ENCODE measurements at regions not wholly inside any gene's neighbourhood (a gene's known extent, or its start where the extent isn't known, plus 50 kb on each side); places are given as distances from the start of the nearest gene placed in this dataset.

DNA sequence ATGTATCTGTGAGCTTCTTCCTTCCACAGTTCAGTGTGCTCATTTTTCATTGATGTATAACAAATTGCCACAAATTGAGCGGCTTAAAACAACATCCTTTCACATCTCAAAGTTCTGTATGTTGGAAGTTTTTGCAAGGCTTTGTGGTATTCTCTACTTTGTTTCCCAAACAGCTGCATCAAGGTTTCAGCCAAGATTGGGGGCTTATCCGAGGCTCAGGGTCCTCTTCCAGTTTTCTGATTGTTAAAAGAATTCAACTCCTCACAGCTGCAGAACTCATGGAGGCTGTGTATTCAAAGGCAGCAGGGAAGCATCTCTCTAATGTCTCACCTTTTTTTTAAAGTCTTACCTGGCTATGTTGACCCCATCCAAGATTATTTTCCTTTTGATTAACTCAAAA lies 1369.8 kb downstream of the PCDH9 start:
- no peak overlapping the region for H3K23ac ChIP-seq (ENCODE audit: low read length)
- no CpG with 5 or more reads among the region's 2 CpGs for WGBS (ENCODE audit: extremely low coverage, insufficient coverage, insufficient read length)

DNA sequence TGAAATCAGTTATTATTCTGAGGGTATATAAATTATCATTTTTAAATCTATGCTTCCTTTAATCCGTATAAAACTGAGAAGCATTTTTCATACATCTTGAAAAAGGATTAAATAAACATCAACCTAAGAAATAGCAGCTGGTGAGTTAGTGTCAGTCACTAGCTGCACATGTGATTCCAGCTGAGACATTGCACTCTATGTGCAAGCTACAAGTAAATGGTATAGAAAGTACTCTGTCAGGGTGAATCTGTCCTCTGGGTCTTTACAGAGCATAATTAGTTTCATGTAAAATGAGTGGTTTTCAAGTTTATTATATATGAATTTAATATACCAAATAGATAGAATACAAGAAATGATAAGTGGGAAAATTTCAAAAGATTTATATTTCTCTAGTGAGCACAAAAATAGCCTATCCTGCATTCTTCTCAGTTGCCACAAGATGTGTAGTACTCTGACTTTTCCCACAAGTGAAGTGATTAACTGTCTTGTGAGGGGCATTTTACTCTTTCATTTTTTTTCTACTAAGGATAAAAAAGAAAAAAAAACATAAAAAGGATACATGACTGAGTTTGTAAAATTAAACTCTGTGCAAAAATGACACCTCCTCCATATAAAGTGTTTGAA lies 1372.1 kb downstream of the PCDH9 start:
- H3K9me3 ChIP-seq (ENCODE audit: insufficient read depth, low read depth, low read length) = no peaks in the 10 kb centered on the region
- no peak overlapping the region for H4K91ac ChIP-seq (ENCODE audit: low read depth, low read length)
- H3K4me1 ChIP-seq (ENCODE audit: control insufficient read depth in 1 of 2, insufficient read depth in 2 of 2, low read length in 2 of 2) = no peaks in the 10 kb centered on the region
- no peak overlapping the region for H3K9ac ChIP-seq (ENCODE audit: low read length)
- no peak overlapping the region for H2AFZ ChIP-seq (ENCODE audit: insufficient read depth, low read length, poor library complexity)
- no peak for DNase-seq
- no peak overlapping the region for H4K8ac ChIP-seq (ENCODE audit: low read depth, low read length)
- H3K4me2 ChIP-seq (ENCODE audit: low read length) = no peak overlapping the region
- H3K14ac ChIP-seq (ENCODE audit: low read length) = no peak overlapping the region
- H4K12ac ChIP-seq (ENCODE audit: low read depth, low read length) = no peak overlapping the region
- no peaks in the 10 kb centered on the region for H3K27me3 ChIP-seq (ENCODE audit: insufficient read depth, low read length)
- H3K79me2 ChIP-seq (ENCODE audit: control insufficient read depth, insufficient read depth, low read length, poor library complexity) = no peaks in the 10 kb centered on the region
- H3K27ac ChIP-seq (ENCODE audit: low read depth, low read length) = no peak overlapping the region
- H3K18ac ChIP-seq (ENCODE audit: low read length) = no peak overlapping the region
- no peak overlapping the region for H2BK5ac ChIP-seq (ENCODE audit: low read depth, low read length, poor library complexity)
- WGBS (ENCODE audit: extremely low coverage, insufficient coverage, insufficient read length) = no CpG with 5 or more reads among the region's 1 CpG
- H3K4me3 ChIP-seq (ENCODE audit: low read depth, low read length) = no peak overlapping the region
- H3K79me1 ChIP-seq (ENCODE audit: low read length) = no peaks in the 10 kb centered on the region
- no peak overlapping the region for H2BK120ac ChIP-seq (ENCODE audit: insufficient read depth, low read length, poor library complexity)
- H3K36me3 ChIP-seq (ENCODE audit: control insufficient read depth in 1 of 2, insufficient read depth in 2 of 2, low read length in 2 of 2) = no peaks in the 10 kb centered on the region
- no peak overlapping the region for H2BK12ac ChIP-seq (ENCODE audit: low read length)
- no peak overlapping the region for H3K23ac ChIP-seq (ENCODE audit: low read length)
- H2AK5ac ChIP-seq (ENCODE audit: low read length) = no peak overlapping the region
- no peak overlapping the region for H3K4ac ChIP-seq (ENCODE audit: low read depth, low read length)

More for the DNA sequence above, 1369.8 kb downstream of the PCDH9 start:
- Histone ChIP-seq H3K27ac (ENCODE audit: low read depth, low read length) (no peak overlapping the region), H2BK120ac (ENCODE audit: insufficient read depth, low read length, poor library complexity) (no peak overlapping the region), H3K14ac (ENCODE audit: low read length) (no peak overlapping the region), H4K91ac (ENCODE audit: low read depth, low read length) (no peak overlapping the region), H3K9me3 (ENCODE audit: insufficient read depth, low read depth, low read length) (no peaks in the 10 kb centered on the region), H3K27me3 (ENCODE audit: insufficient read depth, low read length) (no peaks in the 10 kb centered on the region), H2AFZ (ENCODE audit: insufficient read depth, low read length, poor library complexity) (no peak overlapping the region), H4K12ac (ENCODE audit: low read depth, low read length) (no peak overlapping the region), H3K4me3 (ENCODE audit: low read depth, low read length) (no peak overlapping the region), H3K4ac (ENCODE audit: low read depth, low read length) (no peak overlapping the region), H3K4me2 (ENCODE audit: low read length) (no peak overlapping the region), H3K9ac (ENCODE audit: low read length) (no peak overlapping the region), H2AK5ac (ENCODE audit: low read length) (no peak overlapping the region), H3K79me1 (ENCODE audit: low read length) (no peaks in the 10 kb centered on the region), H3K36me3 (ENCODE audit: control insufficient read depth in 1 of 2, insufficient read depth in 2 of 2, low read length in 2 of 2) (no peaks in the 10 kb centered on the region), H2BK5ac (ENCODE audit: low read depth, low read length, poor library complexity) (no peak overlapping the region), H3K18ac (ENCODE audit: low read length) (no peak overlapping the region), H3K79me2 (ENCODE audit: control insufficient read depth, insufficient read depth, low read length, poor library complexity) (no peaks in the 10 kb centered on the region), H2BK12ac (ENCODE audit: low read length) (no peak overlapping the region), H3K4me1 (ENCODE audit: control insufficient read depth in 1 of 2, insufficient read depth in 2 of 2, low read length in 2 of 2) (no peaks in the 10 kb centered on the region), H4K8ac (ENCODE audit: low read depth, low read length) (no peak overlapping the region)
- DNase-seq = no peak

DNA sequence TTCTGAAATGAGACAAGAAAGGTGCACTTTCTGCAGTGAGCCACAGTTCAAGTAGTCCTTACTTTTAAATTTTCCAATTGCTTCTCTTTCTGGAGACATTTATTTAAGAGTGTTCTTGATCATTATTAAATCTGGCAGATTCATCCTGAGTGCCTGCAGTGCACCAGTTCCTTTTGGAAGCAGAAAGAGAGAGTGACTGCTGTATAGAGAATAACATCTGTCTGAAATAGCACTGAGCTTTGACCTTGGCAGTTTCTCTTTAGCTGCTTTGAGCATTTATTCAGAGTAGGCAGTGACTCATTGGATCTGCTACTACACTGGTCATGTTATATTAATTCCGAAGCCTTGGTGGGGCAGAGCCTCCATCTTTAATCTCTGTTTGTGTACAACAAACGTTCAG lies 1373.7 kb downstream of the PCDH9 start:
- Histone ChIP-seq H2BK5ac (ENCODE audit: low read depth, low read length, poor library complexity) (no peak overlapping the region), H3K79me1 (ENCODE audit: low read length) (no peaks in the 10 kb centered on the region), H3K14ac (ENCODE audit: low read length) (no peak overlapping the region), H4K12ac (ENCODE audit: low read depth, low read length) (no peak overlapping the region), H3K27me3 (ENCODE audit: insufficient read depth, low read length) (no peaks in the 10 kb centered on the region), H2BK12ac (ENCODE audit: low read length) (no peak overlapping the region), H3K4me1 (ENCODE audit: control insufficient read depth in 1 of 2, insufficient read depth in 2 of 2, low read length in 2 of 2) (no peaks in the 10 kb centered on the region), H3K18ac (ENCODE audit: low read length) (no peak overlapping the region), H3K9ac (ENCODE audit: low read length) (no peak overlapping the region), H4K8ac (ENCODE audit: low read depth, low read length) (no peak overlapping the region), H3K4me3 (ENCODE audit: low read depth, low read length) (no peak overlapping the region), H3K4me2 (ENCODE audit: low read length) (no peak overlapping the region), H3K9me3 (ENCODE audit: insufficient read depth, low read depth, low read length) (no peaks in the 10 kb centered on the region), H3K27ac (ENCODE audit: low read depth, low read length) (no peak overlapping the region), H3K79me2 (ENCODE audit: control insufficient read depth, insufficient read depth, low read length, poor library complexity) (no peaks in the 10 kb centered on the region), H2AFZ (ENCODE audit: insufficient read depth, low read length, poor library complexity) (no peak overlapping the region), H4K91ac (ENCODE audit: low read depth, low read length) (no peak overlapping the region), H3K36me3 (ENCODE audit: control insufficient read depth in 1 of 2, insufficient read depth in 2 of 2, low read length in 2 of 2) (no peaks in the 10 kb centered on the region), H3K23ac (ENCODE audit: low read length) (no peak overlapping the region), H3K4ac (ENCODE audit: low read depth, low read length) (no peak overlapping the region), H2BK120ac (ENCODE audit: insufficient read depth, low read length, poor library complexity) (no peak overlapping the region), H2AK5ac (ENCODE audit: low read length) (no peak overlapping the region)
- DNase-seq = no peak
- no CpG with 5 or more reads among the region's 2 CpGs for WGBS (ENCODE audit: extremely low coverage, insufficient coverage, insufficient read length)

DNA sequence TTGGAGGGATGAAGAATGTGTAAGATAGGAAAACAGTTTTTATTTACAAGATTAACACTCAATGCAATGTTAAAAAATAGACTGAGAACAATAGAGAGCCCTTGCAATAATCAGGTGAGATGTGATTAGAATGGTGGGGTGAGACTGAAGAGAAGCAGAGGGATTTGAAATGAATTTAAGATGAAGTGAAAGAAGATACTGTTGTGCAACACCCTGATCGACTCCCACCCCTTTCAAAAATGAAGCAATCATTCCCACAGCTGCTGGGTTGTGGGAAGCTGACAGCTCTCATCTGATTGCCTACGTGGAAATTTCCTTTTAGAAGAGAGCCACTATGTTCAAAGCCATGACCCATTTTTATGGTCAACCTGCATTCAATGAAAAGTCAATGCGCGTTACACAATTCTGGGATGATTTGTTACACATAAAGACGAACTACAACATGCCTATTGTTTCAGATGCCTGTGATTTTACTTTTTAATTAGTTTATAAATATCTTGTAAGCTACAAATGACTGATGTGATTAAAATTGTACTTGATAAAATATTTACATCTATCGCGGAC lies 1374.8 kb downstream of the PCDH9 start:
- no peaks in the 10 kb centered on the region for H3K79me2 ChIP-seq (ENCODE audit: control insufficient read depth, insufficient read depth, low read length, poor library complexity)
- H3K4me3 ChIP-seq (ENCODE audit: low read depth, low read length) = no peak overlapping the region
- no peak overlapping the region for H2BK12ac ChIP-seq (ENCODE audit: low read length)
- no CpG with 5 or more reads among the region's 7 CpGs for WGBS (ENCODE audit: extremely low coverage, insufficient coverage, insufficient read length)
- H3K79me1 ChIP-seq (ENCODE audit: low read length) = no peaks in the 10 kb centered on the region
- H2AFZ ChIP-seq (ENCODE audit: insufficient read depth, low read length, poor library complexity) = no peak overlapping the region
- H2AK5ac ChIP-seq (ENCODE audit: low read length) = no peak overlapping the region
- no peak overlapping the region for H4K12ac ChIP-seq (ENCODE audit: low read depth, low read length)
- H3K9me3 ChIP-seq (ENCODE audit: insufficient read depth, low read depth, low read length) = no peaks in the 10 kb centered on the region
- H3K23ac ChIP-seq (ENCODE audit: low read length) = no peak overlapping the region
- no peak overlapping the region for H2BK5ac ChIP-seq (ENCODE audit: low read depth, low read length, poor library complexity)
- H3K4ac ChIP-seq (ENCODE audit: low read depth, low read length) = no peak overlapping the region
- H3K4me2 ChIP-seq (ENCODE audit: low read length) = no peak overlapping the region
- no peak overlapping the region for H3K18ac ChIP-seq (ENCODE audit: low read length)
- no peak overlapping the region for H4K91ac ChIP-seq (ENCODE audit: low read depth, low read length)
- no peaks in the 10 kb centered on the region for H3K36me3 ChIP-seq (ENCODE audit: control insufficient read depth in 1 of 2, insufficient read depth in 2 of 2, low read length in 2 of 2)
- H3K27me3 ChIP-seq (ENCODE audit: insufficient read depth, low read length) = no peaks in the 10 kb centered on the region
- no peaks in the 10 kb centered on the region for H3K4me1 ChIP-seq (ENCODE audit: control insufficient read depth in 1 of 2, insufficient read depth in 2 of 2, low read length in 2 of 2)
- no peak overlapping the region for H3K27ac ChIP-seq (ENCODE audit: low read depth, low read length)
- H3K9ac ChIP-seq (ENCODE audit: low read length) = no peak overlapping the region
- H3K14ac ChIP-seq (ENCODE audit: low read length) = no peak overlapping the region
- H4K8ac ChIP-seq (ENCODE audit: low read depth, low read length) = no peak overlapping the region
- no peak for DNase-seq
- H2BK120ac ChIP-seq (ENCODE audit: insufficient read depth, low read length, poor library complexity) = no peak overlapping the region
